H9 (cell line): ENCODE measurements at regions not wholly inside any gene's neighbourhood (a gene's known extent, or its start where the extent isn't known, plus 50 kb on each side); places are given as distances from the start of the nearest gene placed in this dataset.

Experiments used
- DNase-seq: peaks from one replicate; pipeline ENCODE4 v3.0.0-alpha.2; 2017
- H2AFZ ChIP-seq: one replicate; pipeline ENCODE4 v1.6.1; 2013; ENCODE audit warnings: mild to moderate bottlenecking, low read length, control low read depth, moderate library complexity
- H2AK5ac ChIP-seq: 2 replicates; pipeline ENCODE4 v1.6.1; 2013; ENCODE audit warnings: low read length, control low read depth, mixed read lengths; ENCODE audit not compliant: insufficient read length
- H2BK120ac ChIP-seq: one replicate; pipeline ENCODE4 v1.6.1; 2013; ENCODE audit warnings: low read depth, mild to moderate bottlenecking, low read length, control low read depth, inconsistent platforms; ENCODE audit not compliant: poor library complexity, severe bottlenecking
- H2BK12ac ChIP-seq: 2 replicates; pipeline ENCODE4 v1.6.1; 2013; ENCODE audit warnings: low read length, control low read depth, mixed read lengths, low read depth; ENCODE audit not compliant: insufficient read length
- H2BK15ac ChIP-seq: 2 replicates; pipeline ENCODE4 v1.6.1; 2013; ENCODE audit warnings: low read depth, low read length, control low read depth
- H2BK20ac ChIP-seq: one replicate; pipeline ENCODE4 v1.6.1; 2013; ENCODE audit warnings: low read depth, mild to moderate bottlenecking, low read length, control low read depth, inconsistent platforms; ENCODE audit not compliant: poor library complexity, severe bottlenecking
- H2BK5ac ChIP-seq: 2 replicates; pipeline ENCODE4 v1.6.1; 2013; ENCODE audit warnings: low read length, control low read depth, mixed read lengths; ENCODE audit not compliant: insufficient read length
- H3K14ac ChIP-seq: 2 replicates; pipeline ENCODE4 v1.6.1; 2013; ENCODE audit warnings: low read length, control low read depth; ENCODE audit not compliant: insufficient read depth
- H3K18ac ChIP-seq: 2 replicates; pipeline ENCODE4 v1.6.1; 2013; ENCODE audit warnings: low read depth, mild to moderate bottlenecking, mixed read lengths, low read length, control low read depth; ENCODE audit not compliant: insufficient read length
- H3K23ac ChIP-seq: 2 replicates; pipeline ENCODE4 v1.6.1; 2013; ENCODE audit warnings: low read length, control low read depth, mixed read lengths, low read depth; ENCODE audit not compliant: insufficient read length
- H3K23me2 ChIP-seq: 2 replicates; pipeline ENCODE4 v1.6.1; 2013; ENCODE audit warnings: low read depth, mild to moderate bottlenecking, mixed read lengths, low read length, control low read depth; ENCODE audit not compliant: insufficient read length, poor library complexity, severe bottlenecking
- H3K27ac ChIP-seq: 2 replicates; pipeline ENCODE4 v1.5.1; 2013; ENCODE audit warnings: low read length, control low read depth, mixed read lengths, low read depth; ENCODE audit not compliant: insufficient read length
- H3K27me3 ChIP-seq: 2 replicates; pipeline ENCODE4 v1.6.1; 2013; ENCODE audit warnings: low read length, control low read depth, inconsistent platforms; ENCODE audit not compliant: insufficient read depth
- H3K4ac ChIP-seq: 2 replicates; pipeline ENCODE4 v1.6.1; 2013; ENCODE audit warnings: low read depth, mild to moderate bottlenecking, control low read depth, inconsistent platforms, low read length, moderate library complexity
- H3K4me1 ChIP-seq: 2 replicates; pipeline ENCODE4 v1.6.1; 2013; ENCODE audit warnings: low read length, control low read depth, inconsistent platforms; ENCODE audit not compliant: insufficient read depth
- H3K4me2 ChIP-seq: 2 replicates; pipeline ENCODE4 v1.6.1; 2013; ENCODE audit warnings: low read length, control low read depth, mixed read lengths; ENCODE audit not compliant: insufficient read length, insufficient read depth
- H3K56ac ChIP-seq: 2 replicates; pipeline ENCODE4 v1.6.1; 2013; ENCODE audit warnings: low read depth, mild to moderate bottlenecking, mixed read lengths, low read length, control low read depth; ENCODE audit not compliant: insufficient read length
- H3K79me1 ChIP-seq: 2 replicates; pipeline ENCODE4 v1.6.1; 2013; ENCODE audit warnings: low read depth, mild to moderate bottlenecking, moderate library complexity, low read length, control low read depth, inconsistent platforms; ENCODE audit not compliant: insufficient read depth, poor library complexity, severe bottlenecking
- H3K79me2 ChIP-seq: 2 replicates; pipeline ENCODE4 v1.6.1; 2013; ENCODE audit warnings: low read length, control low read depth, inconsistent platforms; ENCODE audit not compliant: insufficient read depth
- H3K9ac ChIP-seq: 2 replicates; pipeline ENCODE4 v1.6.1; 2013; ENCODE audit warnings: low read length, control low read depth, mixed read lengths; ENCODE audit not compliant: insufficient read length; ENCODE audit errors: extremely low read depth
- H3K9me3 ChIP-seq: one replicate; pipeline ENCODE4 v1.6.1; 2013; ENCODE audit warnings: low read depth, low read length, inconsistent platforms; ENCODE audit not compliant: control insufficient read depth
- H3T11ph ChIP-seq: one replicate; pipeline ENCODE4 v1.6.1; 2013; ENCODE audit warnings: mild to moderate bottlenecking, low read length, control low read depth, inconsistent platforms
- H4K20me1 ChIP-seq: one replicate; pipeline ENCODE4 v1.6.1; 2013; ENCODE audit not compliant: control insufficient read depth, insufficient read length, insufficient read depth
- H4K5ac ChIP-seq: 2 replicates; pipeline ENCODE4 v1.6.1; 2013; ENCODE audit warnings: low read depth, mild to moderate bottlenecking, mixed read lengths, low read length, control low read depth; ENCODE audit not compliant: insufficient read length
- H4K8ac ChIP-seq: replicated peaks from 2 replicates; pipeline ENCODE4 v1.6.1; 2013; ENCODE audit warnings: low read length, control low read depth, mixed read lengths, low read depth; ENCODE audit not compliant: insufficient read length
- H4K91ac ChIP-seq: 2 replicates; pipeline ENCODE4 v1.6.1; 2013; ENCODE audit warnings: low read depth, mild to moderate bottlenecking, moderate library complexity, mixed read lengths, low read length, control low read depth; ENCODE audit not compliant: insufficient read length
- H3K27ac Mint-ChIP-seq, 3 experiments: 2 replicates in 2 of 3; 3 replicates in 1 of 3; pipeline ENCODE4 v1.8.0; 2020 to 2021; ENCODE audit warnings: mixed read lengths in 3 of 3, mild to moderate bottlenecking in 1 of 3, moderate library complexity in 1 of 3
- H3K27me3 Mint-ChIP-seq: 2 replicates; pipeline ENCODE4 v1.8.0; 2021; ENCODE audit warnings: low read depth, mild to moderate bottlenecking, moderate library complexity, mixed read lengths
- H3K36me3 Mint-ChIP-seq, 3 experiments: 2 replicates in 2 of 3; 3 replicates in 1 of 3; pipeline ENCODE4 v1.8.0; 2020 to 2021; ENCODE audit warnings: low read depth in 3 of 3, mixed read lengths in 3 of 3; ENCODE audit not compliant: insufficient read depth in 1 of 3
- H3K4me1 Mint-ChIP-seq, 2 experiments: 2 replicates each; pipeline ENCODE4 v1.8.0; 2020; ENCODE audit warnings: mixed read lengths in 2 of 2
- H3K4me3 Mint-ChIP-seq, 2 experiments: 2 replicates in 1 of 2; 3 replicates in 1 of 2; pipeline ENCODE4 v1.8.0; 2020 to 2021; ENCODE audit warnings: mild to moderate bottlenecking in 2 of 2, mixed read lengths in 2 of 2, moderate library complexity in 1 of 2
- H3K9me3 Mint-ChIP-seq, 2 experiments: 2 replicates in 1 of 2; 3 replicates in 1 of 2; pipeline ENCODE4 v1.8.0; 2020; ENCODE audit warnings: mild to moderate bottlenecking in 2 of 2, mixed read lengths in 2 of 2, moderate library complexity in 1 of 2
- WGBS: extraction: QIAGEN DNeasy Blood & Tissue Kit; methylation state at CpG from one replicate; pipeline ENCODE4 v1.1.7; 2013; ENCODE audit warnings: missing lambda C conversion rate, low lambda C conversion rate, mixed read lengths; ENCODE audit not compliant: insufficient read length; ENCODE audit errors: extremely low coverage; 5-methylcytosine and 5-hydroxymethylcytosine counted together
- TF ChIP-seq, protein P1 (sequence below): fragments of 200-600 bp; sonication (generic); conservative IDR thresholded peaks from 3 replicates; pipeline ENCODE4 v1.8.0; 2021; ENCODE audit warnings: antibody characterized with exemption, mild to moderate bottlenecking

DNA sequence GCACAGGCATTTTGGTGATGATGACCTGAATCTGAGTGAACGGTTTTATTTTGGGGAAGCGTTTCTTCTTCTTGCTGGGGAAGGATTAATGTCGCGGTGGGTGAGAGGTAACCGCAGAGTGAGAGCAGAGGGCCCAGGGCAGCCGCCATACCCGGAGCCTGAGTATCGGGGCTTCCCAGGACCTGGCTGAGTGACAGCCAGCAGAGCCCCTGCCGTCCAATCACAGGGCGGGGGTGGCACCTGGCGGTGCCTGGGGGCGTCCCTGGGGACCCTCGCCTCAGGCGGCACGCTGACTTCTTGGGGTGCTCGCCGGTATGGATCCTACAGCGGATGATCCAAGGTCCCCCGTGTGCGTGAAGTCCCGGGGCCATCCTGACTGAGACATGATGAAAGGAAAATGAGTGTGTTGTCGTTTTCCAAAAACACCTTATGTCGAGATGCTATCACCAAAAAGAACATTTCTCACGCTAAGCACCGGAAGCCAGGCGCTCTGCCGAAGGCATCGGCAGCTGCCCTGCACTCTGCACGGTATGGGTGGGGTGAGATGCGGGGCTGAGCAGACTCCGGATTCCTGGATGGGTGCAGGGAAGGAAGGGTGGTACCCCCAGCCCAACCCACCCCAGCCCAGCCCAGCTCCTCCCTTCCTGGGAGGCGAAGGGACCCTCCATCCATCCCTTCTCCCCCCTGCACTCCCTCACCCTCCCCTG lies 227.9 kb upstream of the SHH start:
- no peak overlapping the region for H3K14ac ChIP-seq
- no peak overlapping the region for H3K18ac ChIP-seq
- H4K20me1 ChIP-seq: no peaks in the 10 kb centered on the region
- H2AK5ac ChIP-seq: no peak overlapping the region
- H3K79me1 ChIP-seq: no peaks in the 10 kb centered on the region
- no peaks in the 10 kb centered on the region for H3K79me2 ChIP-seq
- no peak overlapping the region for H3K4ac ChIP-seq
- H3K27me3 ChIP-seq: no peaks in the 10 kb centered on the region
- H2AFZ ChIP-seq: no peak overlapping the region
- no CpG with 5 or more reads among the region's 32 CpGs for WGBS
- no peaks in the 10 kb centered on the region for H3K9me3 ChIP-seq
- TF ChIP-seq, protein P1, sequence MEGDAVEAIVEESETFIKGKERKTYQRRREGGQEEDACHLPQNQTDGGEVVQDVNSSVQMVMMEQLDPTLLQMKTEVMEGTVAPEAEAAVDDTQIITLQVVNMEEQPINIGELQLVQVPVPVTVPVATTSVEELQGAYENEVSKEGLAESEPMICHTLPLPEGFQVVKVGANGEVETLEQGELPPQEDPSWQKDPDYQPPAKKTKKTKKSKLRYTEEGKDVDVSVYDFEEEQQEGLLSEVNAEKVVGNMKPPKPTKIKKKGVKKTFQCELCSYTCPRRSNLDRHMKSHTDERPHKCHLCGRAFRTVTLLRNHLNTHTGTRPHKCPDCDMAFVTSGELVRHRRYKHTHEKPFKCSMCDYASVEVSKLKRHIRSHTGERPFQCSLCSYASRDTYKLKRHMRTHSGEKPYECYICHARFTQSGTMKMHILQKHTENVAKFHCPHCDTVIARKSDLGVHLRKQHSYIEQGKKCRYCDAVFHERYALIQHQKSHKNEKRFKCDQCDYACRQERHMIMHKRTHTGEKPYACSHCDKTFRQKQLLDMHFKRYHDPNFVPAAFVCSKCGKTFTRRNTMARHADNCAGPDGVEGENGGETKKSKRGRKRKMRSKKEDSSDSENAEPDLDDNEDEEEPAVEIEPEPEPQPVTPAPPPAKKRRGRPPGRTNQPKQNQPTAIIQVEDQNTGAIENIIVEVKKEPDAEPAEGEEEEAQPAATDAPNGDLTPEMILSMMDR: no peak
- no peak overlapping the region for H2BK15ac ChIP-seq
- H4K91ac ChIP-seq: no peak overlapping the region
- Mint-ChIP-seq H3K27me3 (peaks cover 3% of the 10 kb centered on the region), H3K9me3 (no peaks in the 10 kb centered on the region; a peak in 1 of 5 replicates), H3K27ac (no peak overlapping the region), H3K4me1 (peaks cover 0 to 10% of the 10 kb centered on the region in 2 experiments; a peak in 2 of 4 replicates), H3K36me3 (no peaks in the 10 kb centered on the region), H3K4me3 (no peak overlapping the region)
- H3K23ac ChIP-seq: no peak overlapping the region
- H4K5ac ChIP-seq: no peak overlapping the region
- no peak overlapping the region for H2BK12ac ChIP-seq
- no peaks in the 10 kb centered on the region for H3K4me1 ChIP-seq
- no peak overlapping the region for H4K8ac ChIP-seq
- no peak for DNase-seq
- H3K56ac ChIP-seq: no peak overlapping the region
- H3K4me2 ChIP-seq: no peak overlapping the region
- no peak overlapping the region for H2BK5ac ChIP-seq
- no peak overlapping the region for H2BK20ac ChIP-seq
- H2BK120ac ChIP-seq: no peak overlapping the region
- no peak overlapping the region for H3T11ph ChIP-seq
- H3K9ac ChIP-seq: no peak overlapping the region
- no peaks in the 10 kb centered on the region for H3K23me2 ChIP-seq
- H3K27ac ChIP-seq: no peak overlapping the region
